GM12878 (cell line): ENCODE measurements at regions not wholly inside any gene's neighbourhood (a gene's known extent, or its start where the extent isn't known, plus 50 kb on each side); places are given as distances from the start of the nearest gene placed in this dataset.

Experiments used
- ATAC-seq: fragments of 200-7000 bp; cut with Tn5 transposase; 3 replicates; pipeline ENCODE4 v1.9.1; 2020; ENCODE audit warnings: mild to moderate bottlenecking, moderate library complexity
- BruUV-seq: library from RNA; stranded (reverse); fragments of 400-500 nt; replicated peaks from 2 replicates; lab custom pipeline; 2021; lab: Mats Ljungman, UMichigan
- CTCF ChIA-PET: fragments of 300-600 bp; sonication (Branson Sonifier 250); formaldehyde crosslinking; extraction: SDS; loops from one replicate; lab custom pipeline; 2021; ENCODE audit warnings: inconsistent platforms; lab: Yijun Ruan, JAX
- POLR2A ChIA-PET: fragments of 350-600 bp; formaldehyde crosslinking; extraction: SDS; loops from one replicate; lab custom pipeline; 2021; ENCODE audit warnings: inconsistent platforms; lab: Charles Lee
- RAD21 ChIA-PET: fragments of 300-600 bp; sonication (Branson Sonifier 250); formaldehyde crosslinking; loops from one replicate; lab custom pipeline; 2023; ENCODE audit warnings: antibody characterized with exemption; ENCODE audit not compliant: unreplicated experiment; lab: Charles Lee
- SMC1A ChIA-PET: fragments of 300-600 bp; sonication (Branson Sonifier 250); formaldehyde crosslinking; loops from one replicate; lab custom pipeline; 2023; ENCODE audit not compliant: unreplicated experiment, uncharacterized antibody; lab: Charles Lee
- DNase-seq: peaks from one replicate; pipeline ENCODE4 v3.0.0-alpha.2; 2011; ENCODE audit warnings: low read depth, low spot score
- FAIRE-seq: peaks from 3 replicates; lab custom pipeline; 2011; peaks lifted over from hg19 to GRCh38; lab: Jason Lieb, UNC
- H2AFZ ChIP-seq: 2 replicates; pipeline ENCODE4 v1.6.0; 2011; ENCODE audit warnings: low read depth, low read length, control low read depth; ENCODE audit not compliant: control insufficient read depth
- H3K27ac ChIP-seq: 2 replicates; pipeline ENCODE4 v1.5.1; 2011; ENCODE audit warnings: control low read depth; ENCODE audit not compliant: control insufficient read depth, insufficient read depth
- H3K27me3 ChIP-seq, 2 experiments: replicated peaks in 1 of 2; 2 replicates each; pipeline versions ENCODE4 v1.6.0 to v1.6.1; 2011; ENCODE audit warnings: low read length in 1 of 2; ENCODE audit not compliant: control insufficient read depth in 2 of 2, insufficient read depth in 2 of 2
- H3K36me3 ChIP-seq, 2 experiments: 2 replicates each; pipeline ENCODE4 v1.5.1; 2011; ENCODE audit warnings: low read length in 1 of 2; ENCODE audit not compliant: control insufficient read depth in 2 of 2, insufficient read depth in 2 of 2
- H3K4me1 ChIP-seq: 2 replicates; pipeline ENCODE4 v1.6.1; 2011; ENCODE audit warnings: mild to moderate bottlenecking, low read length, moderate library complexity, mixed read lengths; ENCODE audit not compliant: control insufficient read depth, insufficient read depth
- H3K4me2 ChIP-seq: 2 replicates; pipeline ENCODE4 v1.6.0; 2011; ENCODE audit warnings: control low read depth; ENCODE audit not compliant: control insufficient read depth, insufficient read depth
- H3K4me3 ChIP-seq: fragments of 200-600 bp; sonication (generic); 2 replicates; pipeline ENCODE4 v1.5.1; 2016
- H3K79me2 ChIP-seq: 2 replicates; pipeline ENCODE4 v1.6.0; 2011; ENCODE audit warnings: low read length; ENCODE audit not compliant: control insufficient read depth, insufficient read depth
- H3K9ac ChIP-seq: 2 replicates; pipeline ENCODE4 v1.8.0; 2011; ENCODE audit warnings: low read length, control low read depth, mixed read lengths; ENCODE audit not compliant: control insufficient read depth, insufficient read depth
- H3K9me3 ChIP-seq: replicated peaks from 3 replicates; pipeline ENCODE4 v1.5.1; 2011; ENCODE audit warnings: mild to moderate bottlenecking, low read length; ENCODE audit not compliant: control insufficient read depth, insufficient read depth
- H4K20me1 ChIP-seq: 2 replicates; pipeline ENCODE4 v1.6.0; 2011; ENCODE audit not compliant: control insufficient read depth, insufficient read depth
- BMI1 ChIP-seq: fragments of 450-650 bp; IDR thresholded peaks from 2 replicates; pipeline ENCODE4 v1.6.1; 2016; ENCODE audit warnings: mild to moderate bottlenecking, moderate library complexity, borderline replicate concordance
- GATAD2B ChIP-seq: fragments of 450-650 bp; conservative IDR thresholded peaks from 2 replicates; pipeline ENCODE4 v1.6.1; 2017; ENCODE audit warnings: low read depth, mild to moderate bottlenecking, moderate library complexity
- KDM1A ChIP-seq: fragments of 200-600 bp; sonication (generic); IDR thresholded peaks from 2 replicates; pipeline ENCODE4 v1.6.1; 2016; ENCODE audit warnings: borderline replicate concordance
- MTA3 ChIP-seq: IDR thresholded peaks from 2 replicates; pipeline ENCODE4 v1.6.1; 2012; ENCODE audit warnings: low read length, inconsistent platforms, borderline replicate concordance
- NFIC ChIP-seq: IDR thresholded peaks from 2 replicates; pipeline ENCODE4 v1.6.1; 2012; ENCODE audit warnings: low read depth, mild to moderate bottlenecking, inconsistent platforms, low read length, moderate library complexity
- RELA ChIP-seq: fragments of 450-650 bp; IDR thresholded peaks from 2 replicates; pipeline ENCODE4 v1.8.0; 2014; ENCODE audit warnings: borderline replicate concordance; ENCODE audit not compliant: partially characterized antibody
- SMAD1 ChIP-seq: fragments of 450-650 bp; IDR thresholded peaks from 2 replicates; pipeline ENCODE4 v1.6.1; 2018; ENCODE audit warnings: mild to moderate bottlenecking, low read depth; ENCODE audit not compliant: partially characterized antibody
- STAT3 ChIP-seq: IDR thresholded peaks from 2 replicates; pipeline ENCODE4 v1.6.1; 2011; ENCODE audit warnings: low read depth, low read length, improper control_type of control experiment
- ZBED1 ChIP-seq: IDR thresholded peaks from 2 replicates; pipeline ENCODE4 v1.6.1; 2016; ENCODE audit warnings: borderline replicate concordance
- ZNF24 ChIP-seq: fragments of 450-650 bp; IDR thresholded peaks from 2 replicates; pipeline ENCODE4 v1.6.1; 2017; ENCODE audit warnings: antibody characterized with exemption, mild to moderate bottlenecking
- WGBS: methylation state at CpG from one replicate; pipeline ENCODE4 v1.1.6; 2016; ENCODE audit warnings: low lambda C conversion rate; ENCODE audit not compliant: insufficient replicate concordance, insufficient coverage; ENCODE audit errors: missing lambda C conversion rate; 5-methylcytosine and 5-hydroxymethylcytosine counted together
- in situ Hi-C: fragments of 300-500 bp; cut with MboI; formaldehyde crosslinking; loops from 9 replicates; pipeline ENCODE4 v1.14.3; 2018; ENCODE audit warnings: mixed read lengths
- intact Hi-C: fragments of 100-400 bp; cut with micrococcal nuclease; formaldehyde crosslinking; loops from one replicate; pipeline ENCODE4 v1.14.2; 2022; ENCODE audit not compliant: unreplicated experiment
- TF ChIP-seq, protein P1 (sequence below): fragments of 450-650 bp; IDR thresholded peaks from 2 replicates; pipeline ENCODE4 v1.6.1; 2016; ENCODE audit warnings: mild to moderate bottlenecking

DNA sequence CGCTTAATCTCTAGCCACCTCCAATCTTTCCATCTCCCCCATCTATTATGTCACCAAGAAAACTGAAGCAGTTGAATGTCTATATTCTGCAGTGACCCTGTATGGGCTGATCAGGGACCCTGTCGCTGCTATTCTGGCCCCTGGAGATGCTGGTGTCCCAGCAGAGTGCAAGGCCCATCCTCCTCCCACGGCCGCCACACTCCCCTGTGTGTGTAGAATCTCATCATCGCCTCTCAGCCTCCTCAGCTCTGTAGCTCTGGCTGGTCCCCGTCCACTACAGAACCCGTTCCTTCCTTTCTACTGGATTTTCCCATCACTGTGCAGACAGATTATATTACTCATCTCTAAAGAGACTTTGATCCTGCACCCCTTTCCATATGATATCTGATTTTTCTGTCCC lies 235.8 kb upstream of the PFKP start:
- H3K4me2 ChIP-seq: no peak overlapping the region
- no peaks in the 10 kb centered on the region for H3K4me1 ChIP-seq
- 6% methylated on average over 7 of the region's 7 CpGs for WGBS
- in situ Hi-C loops (no loop called here), intact Hi-C loops (no loop called here)
- no peak overlapping the region for H3K4me3 ChIP-seq
- ChIA-PET SMC1A (no interaction called here), RAD21 (no interaction called here), CTCF (no interaction called here), POLR2A (no interaction called here)
- BruUV-seq: no TSS peak
- ATAC-seq (no peak), DNase-seq (no peak), FAIRE-seq (no peak)
- no peaks in the 10 kb centered on the region for H4K20me1 ChIP-seq
- H2AFZ ChIP-seq: no peak overlapping the region
- H3K36me3 ChIP-seq: no peaks in the 10 kb centered on the region
- H3K27ac ChIP-seq: no peak overlapping the region
- TF ChIP-seq ZBED1 (no peak), GATAD2B (no peak), RELA (no peak), SMAD1 (no peak), KDM1A (no peak), BMI1 (no peak), STAT3 (no peak), ZNF24 (no peak), MTA3 (no peak), NFIC (no peak)
- TF ChIP-seq, protein P1, sequence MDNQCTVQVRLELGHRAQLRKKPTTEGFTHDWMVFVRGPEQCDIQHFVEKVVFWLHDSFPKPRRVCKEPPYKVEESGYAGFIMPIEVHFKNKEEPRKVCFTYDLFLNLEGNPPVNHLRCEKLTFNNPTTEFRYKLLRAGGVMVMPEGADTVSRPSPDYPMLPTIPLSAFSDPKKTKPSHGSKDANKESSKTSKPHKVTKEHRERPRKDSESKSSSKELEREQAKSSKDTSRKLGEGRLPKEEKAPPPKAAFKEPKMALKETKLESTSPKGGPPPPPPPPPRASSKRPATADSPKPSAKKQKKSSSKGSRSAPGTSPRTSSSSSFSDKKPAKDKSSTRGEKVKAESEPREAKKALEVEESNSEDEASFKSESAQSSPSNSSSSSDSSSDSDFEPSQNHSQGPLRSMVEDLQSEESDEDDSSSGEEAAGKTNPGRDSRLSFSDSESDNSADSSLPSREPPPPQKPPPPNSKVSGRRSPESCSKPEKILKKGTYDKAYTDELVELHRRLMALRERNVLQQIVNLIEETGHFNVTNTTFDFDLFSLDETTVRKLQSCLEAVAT: no peak
- H3K9me3 ChIP-seq: no peaks in the 10 kb centered on the region
- H3K79me2 ChIP-seq: no peaks in the 10 kb centered on the region
- H3K27me3 ChIP-seq: peaks cover 0 to 1% of the 10 kb centered on the region in 2 experiments; a peak in 1 of 4 replicates
- H3K9ac ChIP-seq: no peak overlapping the region
